HepG2 (cell line): ENCODE measurements at regions not wholly inside any gene's neighbourhood (a gene's known extent, or its start where the extent isn't known, plus 50 kb on each side); places are given as distances from the start of the nearest gene placed in this dataset.

Experiments used
- ATAC-seq: fragments of 200-7000 bp; cut with Tn5 transposase; 3 replicates; pipeline ENCODE4 v1.9.1; 2020; ENCODE audit warnings: mild to moderate bottlenecking, moderate library complexity
- BruUV-seq: library from RNA; stranded (reverse); fragments of 400-500 nt; replicated peaks from 2 replicates; lab custom pipeline; 2021; lab: Mats Ljungman, UMichigan
- CTCF ChIA-PET: fragments of 300-600 bp; formaldehyde crosslinking; extraction: SDS; loops from one replicate; lab custom pipeline; 2021; ENCODE audit warnings: low total read pairs, inconsistent platforms, low intra/inter-chr PET ratio; lab: Yijun Ruan, JAX
- POLR2A ChIA-PET: fragments of 350-600 bp; sonication (Branson Sonifier 250); formaldehyde crosslinking; loops from one replicate; lab custom pipeline; 2020; ENCODE audit warnings: antibody characterized with exemption, inconsistent platforms; lab: Yijun Ruan, JAX
- DNase-seq: peaks from one replicate; pipeline ENCODE4 v3.0.0-alpha.2; 2015; ENCODE audit warnings: low spot score
- FAIRE-seq: peaks from 3 replicates; lab custom pipeline; 2011; peaks lifted over from hg19 to GRCh38; lab: Jason Lieb, UNC
- H2AFZ ChIP-seq: one replicate; pipeline ENCODE4 v1.6.1; 2011; ENCODE audit warnings: low read length, inconsistent platforms
- H3K27ac ChIP-seq: fragments of 300-600 bp; 3 replicates; pipeline ENCODE4 v1.8.0; 2011; ENCODE audit warnings: mixed run types, mild to moderate bottlenecking, mixed read lengths, low read length, inconsistent platforms; ENCODE audit not compliant: insufficient read depth; ENCODE audit errors: extremely low read length
- H3K27me3 ChIP-seq, 2 experiments: fragments of 200-600 bp in 1 of 2; 2 replicates in 1 of 2; 3 replicates in 1 of 2; pipeline versions ENCODE4 v1.6.0 to v1.8.0; 2011; ENCODE audit warnings: low read length in 2 of 2, mild to moderate bottlenecking in 2 of 2, moderate library complexity in 2 of 2, inconsistent platforms in 1 of 2; ENCODE audit not compliant: insufficient read depth in 2 of 2, control insufficient read depth in 1 of 2
- H3K36me3 ChIP-seq, 2 experiments: fragments of 200-600 bp in 1 of 2; replicated peaks in 1 of 2; 2 replicates in 1 of 2; 3 replicates in 1 of 2; pipeline versions ENCODE4 v1.5.1 to v1.8.0; 2011; ENCODE audit warnings: low read length in 2 of 2, inconsistent platforms in 1 of 2; ENCODE audit not compliant: insufficient read depth in 2 of 2, control insufficient read depth in 1 of 2
- H3K4me1 ChIP-seq: 2 replicates; pipeline ENCODE4 v1.5.1; 2012; ENCODE audit warnings: low read length, inconsistent platforms; ENCODE audit not compliant: insufficient read depth
- H3K4me2 ChIP-seq: 2 replicates; pipeline ENCODE4 v1.6.0; 2011; ENCODE audit warnings: low read depth, low read length, inconsistent platforms
- H3K4me3 ChIP-seq, 3 experiments: fragments of 200-600 bp in 1 of 3; sonication (generic), shearing (Covaris generic) in 1 of 3; replicated peaks in 1 of 3; 2 replicates each; pipeline ENCODE4 v1.5.1; 2011 to 2016; ENCODE audit warnings: low read length in 3 of 3, inconsistent platforms in 2 of 3, low read depth in 2 of 3, mild to moderate bottlenecking in 2 of 3, control low read depth in 1 of 3, mixed read lengths in 1 of 3; ENCODE audit not compliant: insufficient read depth in 1 of 3
- H3K79me2 ChIP-seq: one replicate; pipeline ENCODE4 v1.6.1; 2011; ENCODE audit warnings: low read length, inconsistent platforms; ENCODE audit not compliant: insufficient read depth
- H3K9ac ChIP-seq: 2 replicates; pipeline ENCODE4 v1.6.0; 2011; ENCODE audit warnings: mild to moderate bottlenecking, low read depth, low read length, inconsistent platforms; ENCODE audit not compliant: insufficient read depth
- H3K9me3 ChIP-seq: 2 replicates; pipeline ENCODE4 v1.5.1; 2012; ENCODE audit warnings: mild to moderate bottlenecking, low read length
- H4K20me1 ChIP-seq: 2 replicates; pipeline ENCODE4 v1.6.0; 2011; ENCODE audit warnings: inconsistent platforms, mild to moderate bottlenecking, low read length, moderate library complexity; ENCODE audit not compliant: insufficient read depth
- AFF4 ChIP-seq: sonication (generic); formaldehyde crosslinking; IDR thresholded peaks from 2 replicates; pipeline ENCODE4 v1.4.0; 2020; ENCODE audit warnings: missing genetic modification reagents
- ARNT2 ChIP-seq: sonication (generic); formaldehyde crosslinking; IDR thresholded peaks from 2 replicates; pipeline ENCODE4 v1.8.0; 2022; ENCODE audit warnings: mild to moderate bottlenecking, low read depth, missing genetic modification reagents, moderate library complexity
- BRCA1 ChIP-seq: sonication (generic); formaldehyde crosslinking; IDR thresholded peaks from 2 replicates; pipeline ENCODE4 v1.4.0; 2020; ENCODE audit warnings: missing genetic modification reagents
- CEBPB ChIP-seq: IDR thresholded peaks from 2 replicates; pipeline ENCODE4 v1.6.1; 2011; ENCODE audit warnings: low read depth, low read length, improper control_type of control experiment, borderline replicate concordance
- CREB1 ChIP-seq, 2 experiments: fragments of 450-650 bp in 1 of 2; IDR thresholded peaks; 2 replicates each; pipeline ENCODE4 v1.6.1; 2016 to 2017; ENCODE audit warnings: control low read depth in 1 of 2, mild to moderate bottlenecking in 1 of 2, missing compliant biosample characterization in 1 of 2, missing genetic modification characterization in 1 of 2
- IRF2 ChIP-seq: IDR thresholded peaks from 2 replicates; pipeline ENCODE4 v1.6.1; 2018; ENCODE audit warnings: missing genetic modification reagents, missing compliant biosample characterization
- ZNF550 ChIP-seq: sonication (generic); formaldehyde crosslinking; IDR thresholded peaks from 2 replicates; pipeline ENCODE4 v1.4.0; 2020; ENCODE audit warnings: mild to moderate bottlenecking, missing genetic modification reagents, borderline replicate concordance
- ZNF652 ChIP-seq: IDR thresholded peaks from 2 replicates; pipeline ENCODE4 v1.6.1; 2016; ENCODE audit warnings: low read depth, borderline replicate concordance
- ZSCAN20 ChIP-seq: sonication (generic); formaldehyde crosslinking; IDR thresholded peaks from 2 replicates; pipeline ENCODE4 v1.4.0; 2020; ENCODE audit warnings: missing genetic modification reagents, mild to moderate bottlenecking, borderline replicate concordance
- WGBS: methylation state at CpG from one replicate; pipeline ENCODE4 v1.1.6; 2017; ENCODE audit warnings: low lambda C conversion rate; 5-methylcytosine and 5-hydroxymethylcytosine counted together
- in situ Hi-C: cut with HindIII; loops from 2 replicates; pipeline ENCODE4 v1.10.0; 2017; ENCODE audit warnings: low pct_unique_long_range_greater_than_20kb; ENCODE audit not compliant: extremely low pct_ligation_motif_present
- intact Hi-C: fragments of 100-400 bp; cut with micrococcal nuclease; formaldehyde crosslinking; loops from one replicate; pipeline ENCODE4 v1.10.0; 2022; ENCODE audit not compliant: unreplicated experiment
- TF ChIP-seq, protein P1 (sequence below): sonication (generic); formaldehyde crosslinking; IDR thresholded peaks from 2 replicates; pipeline ENCODE4 v1.4.0; 2020; ENCODE audit warnings: mild to moderate bottlenecking, missing genetic modification reagents
- TF ChIP-seq, protein P2 (sequence below): fragments of 450-650 bp; IDR thresholded peaks from 2 replicates; pipeline ENCODE4 v1.6.1; 2016

DNA sequence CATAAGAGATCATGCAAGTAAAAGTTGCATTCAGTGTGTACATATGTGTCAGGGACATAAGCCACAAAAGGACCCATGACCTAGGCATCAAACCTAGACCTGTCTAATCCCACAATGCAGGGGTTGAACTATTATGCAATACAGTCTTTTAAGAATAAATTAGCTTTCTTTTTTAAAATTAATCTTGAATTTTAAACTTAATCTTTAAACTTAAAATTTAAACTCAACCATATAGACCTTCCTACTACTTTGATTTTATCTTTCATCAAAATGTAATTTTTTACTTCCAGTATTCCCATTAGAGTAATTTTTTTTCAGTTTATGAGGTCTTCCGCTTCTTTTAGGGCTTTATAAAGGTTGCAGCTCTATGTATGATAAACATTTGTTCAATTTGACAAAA is 702.9 kb downstream of the SUCLG1 start:
- H3K9ac ChIP-seq, result no peak overlapping the region
- ChIA-PET POLR2A (no interaction called here), CTCF (no interaction called here)
- H4K20me1 ChIP-seq, result no peaks in the 10 kb centered on the region
- WGBS, result 7% methylated on average over 1 of the region's 1 CpG
- H3K27me3 ChIP-seq, result no peaks in the 10 kb centered on the region
- H3K79me2 ChIP-seq, result no peaks in the 10 kb centered on the region
- H3K4me2 ChIP-seq, result no peak overlapping the region
- no peak for TF ChIP-seq ARNT2 (CRISPR knock-in tag)
- TF ChIP-seq, protein P1, sequence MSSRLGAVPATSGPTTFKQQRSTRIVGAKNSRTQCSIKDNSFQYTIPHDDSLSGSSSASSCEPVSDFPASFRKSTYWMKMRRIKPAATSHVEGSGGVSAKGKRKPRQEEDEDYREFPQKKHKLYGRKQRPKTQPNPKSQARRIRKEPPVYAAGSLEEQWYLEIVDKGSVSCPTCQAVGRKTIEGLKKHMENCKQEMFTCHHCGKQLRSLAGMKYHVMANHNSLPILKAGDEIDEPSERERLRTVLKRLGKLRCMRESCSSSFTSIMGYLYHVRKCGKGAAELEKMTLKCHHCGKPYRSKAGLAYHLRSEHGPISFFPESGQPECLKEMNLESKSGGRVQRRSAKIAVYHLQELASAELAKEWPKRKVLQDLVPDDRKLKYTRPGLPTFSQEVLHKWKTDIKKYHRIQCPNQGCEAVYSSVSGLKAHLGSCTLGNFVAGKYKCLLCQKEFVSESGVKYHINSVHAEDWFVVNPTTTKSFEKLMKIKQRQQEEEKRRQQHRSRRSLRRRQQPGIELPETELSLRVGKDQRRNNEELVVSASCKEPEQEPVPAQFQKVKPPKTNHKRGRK (CRISPR knock-in tag), result no peak
- no peak for TF ChIP-seq BRCA1 (CRISPR knock-in tag)
- TF ChIP-seq ZNF652, result no peak
- no peak for TF ChIP-seq ZSCAN20 (CRISPR knock-in tag)
- TF ChIP-seq CREB1 (IDR thresholded peaks at IDR 0.05), result no peak
- no peak for TF ChIP-seq CREB1 (CRISPR knock-in tag; IDR thresholded peaks at IDR 0.05)
- no peak for TF ChIP-seq ZNF550 (CRISPR knock-in tag)
- no peak for TF ChIP-seq AFF4 (CRISPR knock-in tag)
- TF ChIP-seq, protein P2, sequence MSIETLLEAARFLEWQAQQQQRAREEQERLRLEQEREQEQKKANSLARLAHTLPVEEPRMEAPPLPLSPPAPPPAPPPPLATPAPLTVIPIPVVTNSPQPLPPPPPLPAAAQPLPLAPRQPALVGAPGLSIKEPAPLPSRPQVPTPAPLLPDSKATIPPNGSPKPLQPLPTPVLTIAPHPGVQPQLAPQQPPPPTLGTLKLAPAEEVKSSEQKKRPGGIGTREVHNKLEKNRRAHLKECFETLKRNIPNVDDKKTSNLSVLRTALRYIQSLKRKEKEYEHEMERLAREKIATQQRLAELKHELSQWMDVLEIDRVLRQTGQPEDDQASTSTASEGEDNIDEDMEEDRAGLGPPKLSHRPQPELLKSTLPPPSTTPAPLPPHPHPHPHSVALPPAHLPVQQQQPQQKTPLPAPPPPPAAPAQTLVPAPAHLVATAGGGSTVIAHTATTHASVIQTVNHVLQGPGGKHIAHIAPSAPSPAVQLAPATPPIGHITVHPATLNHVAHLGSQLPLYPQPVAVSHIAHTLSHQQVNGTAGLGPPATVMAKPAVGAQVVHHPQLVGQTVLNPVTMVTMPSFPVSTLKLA, result peak; percentile 91
- TF ChIP-seq CEBPB, result 0 out of 2 replicates have a peak, but pooled peaks have one; percentile 2
- no peak for TF ChIP-seq IRF2
- in situ Hi-C loops (no loop called here), intact Hi-C loops (no loop called here)
- DNase-seq (no peak), FAIRE-seq (no peak), ATAC-seq (no peak)
- peaks cover 82% of the 10 kb centered on the region for H3K9me3 ChIP-seq
- no peak overlapping the region for H3K4me3 ChIP-seq
- H3K27ac ChIP-seq, result no peak overlapping the region
- no TSS peak for BruUV-seq
- H3K4me1 ChIP-seq, result no peaks in the 10 kb centered on the region
- no peaks in the 10 kb centered on the region for H3K36me3 ChIP-seq
- H2AFZ ChIP-seq, result no peak overlapping the region
